HG03469 (cell line): ENCODE measurements at regions not wholly inside any gene's neighbourhood (a gene's known extent, or its start where the extent isn't known, plus 50 kb on each side); places are given as distances from the start of the nearest gene placed in this dataset.
"Not testable (repeated sequence)": the region's sequence is repeated elsewhere in the genome, so short reads cannot be mapped to it uniquely, and the experiment has no call there.

Source experiments
- ATAC-seq: cut with Tn5 transposase; IDR thresholded peaks from one replicate; pipeline ENCODE4 v1.9.1; 2021; ENCODE audit warnings: mild to moderate bottlenecking, moderate library complexity, moderate number of reproducible peaks; ENCODE audit not compliant: unreplicated experiment

DNA sequence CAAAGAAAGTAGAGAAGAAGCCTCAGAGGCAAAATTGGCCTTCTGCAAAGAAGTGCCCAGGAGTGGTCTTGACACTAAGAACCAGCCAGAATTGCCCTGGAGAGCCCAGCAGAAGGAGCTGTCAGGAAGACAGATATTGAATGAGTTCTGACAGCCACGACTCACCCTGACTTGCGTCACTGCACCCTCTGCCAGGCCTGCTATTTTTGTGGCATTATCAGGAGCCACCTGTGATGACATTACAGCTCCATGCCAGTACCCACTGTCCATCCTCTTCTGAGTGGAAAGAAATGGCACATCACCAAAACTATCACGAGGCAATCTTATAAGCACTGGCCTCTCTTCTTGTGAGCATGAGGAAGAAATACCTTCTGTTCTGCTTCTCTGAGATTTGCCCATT, 67.7 kb downstream of the SMIM20 start:
- ATAC-seq = no peak

DNA sequence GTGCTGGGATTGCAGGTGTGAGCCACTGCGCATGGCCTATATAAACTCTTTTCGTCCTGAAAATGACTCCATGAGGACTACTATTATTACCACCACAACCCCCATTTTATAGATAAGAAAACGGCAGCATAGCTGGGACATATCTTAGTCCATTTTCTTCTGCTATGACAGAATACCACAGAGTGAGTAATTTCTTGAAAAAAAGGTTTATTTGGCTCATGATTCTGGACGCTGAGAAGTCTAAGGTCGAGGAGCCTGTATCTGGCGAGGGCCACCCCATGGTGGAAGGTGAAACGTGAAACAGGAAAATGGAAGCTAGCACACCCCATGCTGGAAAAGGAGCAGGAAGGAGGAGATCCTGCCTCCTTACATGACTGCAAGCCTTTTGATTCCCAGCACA, 68.9 kb downstream of the SMIM20 start:
- ATAC-seq = no peak

DNA sequence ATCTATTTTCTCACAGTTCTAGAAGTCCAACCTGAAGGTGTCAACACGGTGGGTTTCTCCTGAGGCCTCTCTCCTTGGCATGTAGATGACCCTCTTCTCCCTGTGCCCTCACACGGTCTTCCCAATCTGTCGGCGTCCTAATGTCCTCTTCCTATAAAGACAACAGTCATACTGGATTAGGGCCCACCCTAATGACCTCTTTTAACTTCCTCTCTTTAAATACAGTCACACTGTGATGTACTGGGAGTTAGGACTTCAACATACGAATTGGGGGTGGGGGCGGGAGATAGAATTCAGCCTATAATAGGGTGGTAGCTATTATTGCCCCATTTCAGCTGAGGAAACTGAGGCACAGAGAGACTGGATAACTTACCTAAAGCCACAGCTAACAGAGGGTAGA, 70.2 kb downstream of the SMIM20 start:
- no peak for ATAC-seq

DNA sequence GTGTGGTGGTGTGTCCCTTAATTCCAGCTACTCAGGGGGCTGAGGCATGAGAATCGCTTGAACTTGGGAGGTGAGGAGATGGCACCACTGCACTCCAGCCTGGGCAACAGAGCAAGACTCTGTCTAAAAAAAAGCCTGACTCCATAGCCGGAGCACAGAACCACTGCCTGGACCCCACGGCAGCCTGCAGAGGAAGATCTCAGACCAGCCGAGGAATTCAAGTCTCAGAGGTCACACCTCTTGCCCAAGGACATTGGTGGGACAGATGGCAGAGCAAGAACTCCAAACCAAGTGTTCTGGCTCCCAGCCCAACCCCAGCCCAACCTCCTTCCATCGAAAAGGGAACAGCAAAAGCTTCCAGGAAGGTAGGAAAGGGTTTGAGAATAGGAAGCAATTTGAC, 70.8 kb downstream of the SMIM20 start:
- ATAC-seq = no peak

DNA sequence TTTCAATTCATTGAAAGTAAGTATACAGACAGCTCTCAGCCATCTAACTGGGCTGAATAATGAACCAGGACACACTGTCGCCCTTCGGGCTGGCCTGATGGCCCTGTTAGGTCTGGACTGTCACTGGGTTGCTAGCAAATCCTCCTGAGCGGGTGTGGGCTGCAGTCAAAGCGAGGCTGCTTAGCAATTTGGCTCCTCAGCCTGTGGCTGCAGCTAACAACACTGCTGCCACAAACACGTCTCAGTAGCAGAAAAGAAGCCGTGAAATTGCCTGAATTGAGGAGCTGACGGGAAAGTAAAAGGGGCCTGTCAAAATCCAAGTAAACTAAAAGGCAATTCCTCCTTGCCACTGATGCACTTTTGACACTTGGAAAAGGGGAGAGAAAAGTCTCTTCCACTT, 72.8 kb downstream of the SMIM20 start:
- no peak for ATAC-seq

DNA sequence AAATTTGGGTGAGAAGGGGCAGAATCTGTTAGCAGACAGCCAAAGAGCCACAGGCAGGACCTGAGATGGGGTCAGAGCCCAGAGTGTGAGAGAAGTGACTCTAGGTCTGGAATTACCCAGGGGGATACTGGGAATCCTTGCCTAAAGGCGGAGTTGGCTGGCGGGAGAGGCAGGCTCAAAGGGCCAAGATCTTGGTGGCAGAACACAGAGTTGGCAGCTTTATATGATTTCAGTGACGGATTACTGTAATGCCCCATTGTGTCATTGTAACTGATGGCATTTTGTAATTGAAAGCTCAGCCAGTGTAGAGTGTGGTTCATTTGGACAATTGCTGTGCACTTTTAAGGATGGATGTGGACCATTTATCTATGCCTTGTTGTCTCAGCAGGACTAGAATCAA, 77.3 kb downstream of the SMIM20 start:
- ATAC-seq = no peak

DNA sequence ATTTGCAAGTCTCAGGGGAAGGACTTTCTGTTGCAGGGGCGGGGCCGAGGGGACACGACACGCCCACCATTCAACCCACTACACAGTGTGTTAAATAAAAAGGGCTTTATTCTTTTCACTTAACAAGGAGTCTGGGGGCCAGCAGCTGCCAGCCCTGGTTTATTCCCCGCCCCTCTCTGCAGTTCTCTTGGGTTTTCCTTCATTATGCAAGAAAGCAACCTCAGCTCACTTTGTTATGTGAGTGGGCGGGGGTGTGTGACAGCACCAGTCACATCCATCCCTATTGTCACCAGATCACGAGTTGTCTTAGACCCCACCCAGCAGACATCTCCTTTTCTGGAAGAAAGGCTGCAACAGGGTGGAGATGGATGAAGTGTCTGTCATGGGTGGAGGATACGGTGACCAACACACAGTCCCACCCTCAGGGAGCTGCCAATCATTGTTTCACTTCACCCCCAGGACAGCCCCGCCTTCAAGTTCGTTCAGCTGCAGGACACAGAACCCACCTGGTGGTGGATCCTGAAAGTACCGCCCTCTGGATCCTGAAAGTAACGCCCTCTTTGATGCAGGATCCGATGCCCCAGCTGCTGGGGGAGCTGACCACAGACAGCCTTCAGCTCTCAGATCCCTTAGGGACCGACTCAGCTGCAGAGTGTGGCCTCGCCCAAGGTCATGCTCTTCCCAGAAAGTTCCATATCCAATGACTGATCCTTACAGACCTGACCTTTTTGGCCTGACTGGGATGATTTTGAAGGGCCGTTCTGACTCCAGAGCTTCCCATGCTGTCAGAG, 79.6 kb downstream of the SMIM20 start:
- ATAC-seq = peak; percentile 61

DNA sequence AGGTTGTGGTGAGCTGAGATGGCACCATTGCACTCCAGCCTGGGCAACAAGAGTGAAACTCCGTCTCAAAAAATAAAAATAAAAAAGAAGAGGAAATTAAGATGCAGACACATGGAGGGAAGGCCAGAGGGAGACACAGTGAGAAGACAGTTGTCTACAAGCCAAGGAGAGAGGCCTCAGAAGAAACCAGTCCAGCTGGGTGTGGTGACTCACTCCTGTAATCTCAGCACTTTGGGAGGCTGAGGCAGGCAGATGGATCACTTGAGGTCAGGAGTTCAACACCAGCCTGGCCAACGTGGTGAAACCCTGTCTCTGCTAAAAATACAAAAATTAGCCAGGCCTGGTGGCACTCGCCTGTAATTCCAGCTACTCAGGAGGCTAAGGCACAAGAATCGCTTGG, 80.6 kb downstream of the SMIM20 start:
- not testable (repeated sequence) for ATAC-seq

DNA sequence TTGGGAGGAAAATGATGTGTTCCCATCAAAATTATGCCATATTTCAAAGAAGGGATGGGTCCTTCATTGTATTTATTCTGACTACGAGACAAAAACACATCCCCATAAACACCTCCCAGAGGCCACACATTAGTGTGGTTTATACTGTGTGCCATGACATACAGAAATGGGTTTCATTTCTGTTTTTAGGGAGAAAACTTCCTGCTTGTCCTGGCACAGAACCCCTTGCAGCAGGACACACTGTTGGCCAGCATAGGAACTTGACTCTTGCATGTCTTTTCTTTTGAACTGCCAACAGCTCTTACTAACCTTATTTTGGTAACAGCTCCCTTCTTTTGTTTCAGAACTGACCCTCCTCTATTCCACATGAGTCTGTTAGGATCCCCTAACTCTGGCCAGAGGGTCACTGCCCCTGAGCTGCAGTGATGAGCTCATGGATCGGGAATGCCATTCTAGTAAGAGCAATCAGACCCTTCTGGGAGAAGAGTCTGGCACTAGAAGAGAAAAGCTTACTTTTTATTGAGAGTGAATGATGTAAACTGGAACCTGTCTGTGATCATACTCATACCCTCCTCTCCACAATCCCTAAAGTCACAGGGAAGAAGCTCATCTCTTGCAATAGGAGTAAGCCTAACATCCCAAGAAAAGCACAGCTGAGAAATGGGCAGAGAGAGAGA, 86.4 kb downstream of the SMIM20 start:
- no peak for ATAC-seq

DNA sequence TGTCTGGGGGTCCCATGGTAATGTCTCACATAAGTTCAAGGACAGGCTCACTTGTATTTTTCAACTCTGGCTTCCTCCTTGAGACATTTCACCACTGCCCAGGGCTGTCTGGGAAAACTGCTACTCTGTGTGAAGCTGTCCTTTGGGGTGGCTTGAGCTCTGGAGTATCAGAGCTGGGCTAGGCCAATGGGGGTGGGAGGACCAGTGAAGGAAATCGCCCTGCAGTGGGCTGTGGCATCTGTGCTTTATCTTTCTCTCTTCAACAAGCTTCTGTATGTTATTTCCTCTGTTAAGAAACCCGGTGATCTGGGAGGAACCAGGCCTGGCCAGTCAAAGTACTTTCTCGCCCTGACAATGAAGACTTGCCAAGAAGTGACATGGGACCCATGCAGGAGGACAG, 87.4 kb downstream of the SMIM20 start:
- ATAC-seq = no peak

DNA sequence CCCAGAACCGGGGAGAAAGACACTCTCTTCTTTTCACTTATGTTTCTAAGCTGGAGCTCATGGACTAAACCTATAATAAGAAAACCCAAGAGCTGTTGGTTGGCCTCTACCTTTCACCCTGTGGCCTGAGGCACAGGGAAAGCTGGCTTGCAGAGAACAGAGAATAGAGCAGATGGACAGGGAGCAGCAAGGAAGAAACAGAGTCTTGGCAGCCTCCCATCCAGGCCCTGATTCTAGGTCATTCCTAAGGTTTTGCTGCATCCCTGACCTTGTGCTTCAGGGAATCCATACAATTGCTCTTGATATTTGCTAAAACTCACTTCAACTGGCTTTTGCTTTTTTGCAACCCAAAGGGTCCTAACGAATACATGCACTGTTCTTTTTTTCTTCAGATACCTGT, 87.8 kb downstream of the SMIM20 start:
- ATAC-seq = no peak

DNA sequence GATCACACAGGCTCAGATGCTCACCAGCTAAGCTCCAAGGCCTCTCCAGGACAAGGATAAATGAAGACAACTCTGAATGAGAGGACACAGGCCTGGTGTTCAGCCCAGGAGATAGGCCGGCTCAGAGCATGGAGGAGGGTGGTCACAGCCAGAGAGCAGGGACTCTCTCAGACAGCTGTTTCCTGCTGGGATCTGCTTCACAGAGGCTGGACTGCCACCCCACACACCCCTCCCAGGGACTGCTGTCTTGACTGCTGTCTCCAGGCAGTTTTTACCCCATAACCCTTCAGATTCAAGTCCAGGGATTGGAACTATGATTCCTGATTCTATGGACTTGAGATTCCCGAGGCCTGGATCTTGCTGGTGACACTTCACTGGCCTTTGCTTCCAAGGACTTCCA, 89.0 kb downstream of the SMIM20 start:
- no peak for ATAC-seq

DNA sequence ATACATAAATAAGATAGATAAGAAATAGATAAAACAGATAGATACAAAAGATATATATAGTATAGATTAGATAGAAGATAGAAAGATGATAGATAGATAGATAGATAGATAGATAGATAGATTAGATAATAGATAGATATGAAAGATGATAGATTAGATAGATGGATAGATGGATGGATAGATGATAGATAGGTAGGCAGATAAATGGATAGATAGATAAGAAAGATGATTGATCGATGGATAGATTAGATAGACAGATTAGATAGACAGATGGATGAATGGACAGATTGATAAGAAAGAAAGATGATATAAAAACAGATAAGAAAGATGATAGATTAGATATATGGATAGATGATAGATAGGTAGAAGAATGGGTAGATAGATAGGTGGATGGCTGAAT, 90.3 kb downstream of the SMIM20 start:
- no peak for ATAC-seq

DNA sequence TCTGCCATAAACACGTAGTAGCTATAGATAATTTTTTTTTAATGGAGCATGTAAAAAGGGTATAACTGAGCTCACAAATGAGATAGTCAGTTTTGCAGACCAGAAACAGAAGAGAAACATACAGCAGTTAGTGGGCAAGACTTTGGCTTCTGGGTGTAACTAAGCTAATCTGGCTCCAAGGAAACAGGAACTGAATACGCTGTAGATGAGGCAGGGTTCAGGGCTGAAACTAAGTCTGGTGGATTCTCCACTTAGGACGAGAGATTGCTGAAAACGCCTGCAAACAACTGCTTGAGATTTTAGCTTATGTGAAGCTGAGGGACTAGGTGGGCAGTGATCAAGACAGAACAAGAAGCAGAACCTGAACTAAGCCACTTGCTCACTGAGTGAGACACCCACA, 91.7 kb downstream of the SMIM20 start:
- ATAC-seq = no peak

DNA sequence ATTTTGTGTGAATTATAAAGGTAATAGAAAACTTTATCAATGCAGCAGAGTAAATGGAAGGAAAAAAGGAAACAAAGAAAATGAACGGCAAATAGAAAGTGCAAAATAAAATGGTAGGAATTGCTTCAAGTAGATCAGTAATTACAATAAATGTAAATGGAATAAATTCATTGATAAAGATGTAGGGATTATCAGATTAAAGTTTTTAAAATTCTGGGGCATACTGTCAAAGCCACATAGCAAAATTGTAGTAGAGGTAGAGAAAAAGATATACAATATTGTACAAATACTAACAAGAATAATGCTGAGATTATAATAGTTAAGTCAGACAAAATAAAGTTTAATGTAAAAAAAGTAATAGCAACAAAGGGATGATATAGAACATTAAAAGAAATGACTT, 94.7 kb downstream of the SMIM20 start:
- no peak for ATAC-seq

DNA sequence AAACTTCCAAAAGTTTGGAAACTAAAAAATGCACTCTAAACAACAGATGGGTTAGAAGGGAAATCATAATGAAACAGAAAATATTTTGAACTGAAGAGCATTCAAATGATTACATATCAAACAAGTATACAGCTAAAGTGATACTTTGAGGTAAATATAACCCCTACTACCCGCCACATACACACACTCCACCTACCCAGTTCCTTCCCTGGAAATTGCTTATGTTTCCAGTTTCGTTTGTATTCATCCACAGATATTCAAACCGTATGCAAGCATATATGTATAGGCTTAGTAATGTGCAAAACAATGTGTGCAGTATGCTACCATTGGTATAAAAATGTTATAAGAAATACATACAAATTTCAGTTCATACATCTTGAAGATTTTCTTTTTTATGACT, 95.5 kb downstream of the SMIM20 start:
- ATAC-seq = no peak

DNA sequence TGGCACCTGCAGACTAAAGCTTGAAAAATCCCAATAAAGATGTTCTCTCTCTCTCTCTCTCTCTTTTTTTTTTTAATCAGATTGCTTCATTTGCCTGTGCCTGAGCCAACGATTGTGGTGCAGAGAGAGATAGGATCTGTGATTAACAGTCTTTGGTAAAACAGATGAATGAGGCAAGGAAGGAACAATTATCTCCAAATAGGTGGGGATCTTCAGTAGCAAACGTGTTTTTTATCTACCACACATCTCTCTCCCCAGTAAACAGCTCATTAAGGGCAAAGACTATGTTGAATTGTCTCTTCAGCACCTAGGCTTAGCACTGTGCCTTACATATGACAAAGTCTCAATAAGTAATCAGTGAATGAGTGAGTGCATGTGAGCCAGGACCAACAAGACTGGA, 96.3 kb downstream of the SMIM20 start:
- no peak for ATAC-seq

DNA sequence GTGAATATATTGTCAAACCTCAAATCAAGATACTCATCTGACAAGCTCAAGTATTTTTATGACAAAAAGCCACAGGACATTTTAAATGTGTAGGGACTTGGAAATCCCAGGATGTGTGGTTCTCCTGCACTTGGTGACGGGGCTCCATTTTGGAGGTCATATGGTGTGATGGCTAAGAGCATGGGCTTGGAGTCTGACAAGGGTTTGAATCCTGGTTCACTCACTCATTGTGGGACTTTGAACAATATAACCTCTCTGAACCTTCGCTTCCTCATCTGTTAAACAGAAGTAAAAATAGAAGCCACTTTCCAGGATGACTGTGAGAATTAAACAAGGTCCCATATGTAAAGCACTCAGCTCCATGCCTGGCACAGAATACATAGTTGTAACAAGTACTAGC, 99.6 kb downstream of the SMIM20 start:
- no peak for ATAC-seq

DNA sequence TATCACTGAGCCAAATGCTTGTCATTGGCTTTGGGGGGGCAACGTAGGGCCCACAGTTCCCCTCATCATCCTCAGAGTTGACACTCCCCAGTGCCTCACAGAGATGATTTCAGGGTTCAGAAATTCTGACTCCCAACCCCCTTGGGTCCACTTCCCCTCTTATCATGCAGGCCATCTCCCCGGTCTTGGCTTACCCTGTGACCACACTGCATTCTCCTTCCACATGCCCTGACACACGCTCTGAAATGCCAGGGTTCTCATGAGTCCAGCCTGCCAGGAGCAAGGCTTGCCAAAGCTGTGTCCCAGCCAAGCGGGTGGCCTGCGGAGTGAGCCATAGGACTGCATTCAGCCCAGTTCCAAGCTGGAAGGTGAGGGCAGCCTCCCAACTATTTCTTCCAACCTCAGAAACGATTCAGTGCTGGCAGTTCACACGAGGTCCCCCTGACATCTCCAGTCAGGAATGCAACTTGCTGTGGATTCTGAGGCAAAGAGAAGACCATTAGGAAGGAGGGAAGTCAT, 101.2 kb downstream of the SMIM20 start:
- ATAC-seq = no peak

DNA sequence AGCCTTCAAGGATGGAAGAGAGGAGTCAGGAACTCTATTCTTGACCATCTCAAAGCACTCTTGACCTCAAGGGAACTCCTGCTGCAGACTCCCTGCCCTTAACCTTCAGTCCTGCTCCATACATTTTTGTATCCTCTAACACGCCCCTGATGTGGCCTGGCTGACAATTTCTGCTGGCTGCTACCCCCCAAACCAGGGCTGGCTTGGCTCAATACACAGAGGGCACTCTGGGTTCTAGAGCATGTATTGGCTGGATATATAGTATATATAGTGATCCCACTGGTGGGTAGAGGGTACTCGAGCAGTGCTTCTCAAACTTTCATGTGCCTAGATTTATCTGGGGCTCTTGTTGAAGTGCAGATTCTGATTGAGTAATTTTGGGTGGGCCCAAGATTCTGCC, 101.9 kb downstream of the SMIM20 start:
- ATAC-seq = no peak

DNA sequence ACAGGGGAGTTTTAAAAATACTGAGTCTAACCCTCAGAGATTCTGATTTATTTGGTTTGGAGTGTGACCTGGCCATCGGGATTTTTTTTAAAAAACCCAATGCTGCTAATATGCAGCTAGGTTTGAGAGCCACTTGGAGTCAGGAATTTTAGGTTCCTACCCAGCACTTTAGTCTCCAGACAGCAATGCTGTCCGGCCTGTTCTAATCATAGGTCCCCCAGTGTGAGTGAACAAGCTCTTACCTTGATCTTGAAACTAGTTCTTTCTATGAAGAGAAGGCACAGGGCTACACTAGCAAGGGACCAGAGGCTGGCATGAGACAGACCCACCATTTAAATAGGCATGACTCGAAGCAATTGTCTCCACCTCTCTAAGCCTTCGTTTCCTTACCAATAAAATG, 103.5 kb downstream of the SMIM20 start:
- no peak for ATAC-seq

DNA sequence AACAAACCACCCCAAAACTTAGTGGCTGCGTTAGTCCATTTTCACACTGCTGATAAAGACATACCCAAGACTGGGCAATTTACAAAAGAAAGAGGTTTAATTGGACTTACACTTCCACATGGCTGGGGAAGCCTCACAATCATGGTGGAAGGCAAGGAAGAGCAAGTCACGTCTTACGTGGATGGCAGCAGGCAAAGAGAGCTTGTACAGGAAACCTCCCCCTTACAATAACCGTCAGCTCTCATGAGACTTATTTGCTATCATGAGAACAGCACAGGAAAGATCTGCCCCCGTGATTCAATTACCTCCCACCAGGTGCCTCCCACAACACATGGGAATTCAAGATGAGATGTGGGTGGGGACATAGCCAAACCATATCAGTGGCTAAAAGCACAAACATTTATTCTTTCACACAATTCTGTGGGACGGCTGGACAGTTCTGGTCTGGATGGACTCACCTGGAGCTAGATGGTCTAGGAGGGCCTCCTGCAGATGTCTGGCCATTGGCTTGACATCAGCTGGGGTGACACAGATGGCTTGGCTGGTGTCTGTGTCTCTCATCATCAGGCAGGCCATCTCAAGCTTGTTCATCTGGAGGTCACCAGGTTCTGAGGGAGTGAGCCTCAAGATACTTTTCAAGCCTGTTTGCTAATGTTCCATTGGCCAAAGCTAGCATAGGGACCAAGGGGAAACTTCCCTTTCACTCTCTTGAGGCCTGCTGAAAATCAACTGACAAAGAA, 104.1 kb downstream of the SMIM20 start:
- not testable (repeated sequence) for ATAC-seq
